GM21515 (cell line): ENCODE measurements at regions not wholly inside any gene's neighbourhood (a gene's known extent, or its start where the extent isn't known, plus 50 kb on each side); places are given as distances from the start of the nearest gene placed in this dataset.

Experiments
- ATAC-seq: cut with Tn5 transposase; IDR thresholded peaks from one replicate; pipeline ENCODE4 v1.9.1; 2021; ENCODE audit not compliant: unreplicated experiment

GRCh38 chr14:58697930-58698642 is 60.3 kb downstream of the DACT1 start:
- no peak for ATAC-seq

DNA sequence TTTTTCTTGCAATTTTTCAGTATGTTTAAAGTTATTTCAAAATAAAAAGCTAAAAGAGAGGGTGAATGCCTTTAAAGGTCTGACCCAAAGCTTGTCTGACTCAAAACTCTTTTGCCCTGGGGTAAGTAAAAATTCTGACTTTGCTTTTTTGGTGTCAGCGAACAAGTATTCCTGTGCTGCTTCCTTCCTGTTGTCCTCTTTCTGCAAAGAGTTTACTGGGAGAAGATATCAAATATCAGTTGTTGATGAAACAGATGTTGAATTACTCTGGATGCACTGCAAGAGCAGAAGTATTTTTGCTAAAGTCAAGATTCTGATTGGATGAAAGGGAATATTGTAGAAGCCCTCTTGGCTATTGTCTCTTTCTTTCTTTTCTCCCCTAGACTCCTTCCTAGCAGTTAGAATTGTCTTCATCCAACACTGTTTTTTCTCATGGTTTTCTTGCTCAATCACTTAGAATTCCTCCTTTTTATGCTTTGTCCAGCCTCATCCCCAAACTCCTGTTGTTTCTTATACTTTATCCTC is 62.0 kb downstream of the DACT1 start:
- ATAC-seq, result no peak

DNA sequence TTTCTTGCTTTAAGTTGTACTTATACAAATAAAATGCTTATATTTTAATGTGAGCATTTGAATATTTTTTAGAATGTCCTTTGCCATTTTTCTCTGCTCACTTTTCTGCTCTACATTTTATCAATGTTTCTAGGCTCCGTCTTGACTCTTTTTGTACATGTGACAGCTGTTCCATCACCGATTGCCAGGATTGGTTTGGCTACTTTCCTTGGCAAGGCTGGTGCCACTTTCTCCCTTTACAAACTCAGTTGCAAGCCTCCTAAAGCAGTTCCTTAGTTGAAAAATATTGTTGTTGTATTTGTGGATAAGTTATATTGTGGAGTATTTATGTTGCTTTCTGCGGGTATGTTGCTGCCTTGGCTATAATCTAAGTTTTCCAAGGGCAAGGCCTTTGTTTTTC is 63.4 kb downstream of the DACT1 start:
- no peak for ATAC-seq

DNA sequence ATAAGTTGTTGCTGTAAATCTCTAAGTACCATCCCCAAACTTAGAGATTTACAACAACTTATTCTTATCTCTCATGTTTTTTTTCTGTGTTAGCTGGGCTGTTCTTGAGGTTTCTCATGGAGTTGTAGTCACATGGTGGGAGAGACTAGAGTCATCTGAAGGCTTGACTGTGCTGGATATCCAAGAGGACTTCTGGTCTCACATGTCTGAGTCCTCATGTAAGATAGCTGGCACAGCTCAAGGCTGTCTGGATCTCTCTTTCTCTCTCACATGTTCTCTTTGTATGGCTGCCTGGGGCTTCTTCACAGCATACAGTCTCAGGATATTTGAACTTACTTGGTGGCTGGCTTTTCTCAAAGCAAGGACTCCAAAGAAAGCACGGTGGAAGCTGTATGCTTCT is 63.8 kb downstream of the DACT1 start:
- ATAC-seq, result no peak

DNA sequence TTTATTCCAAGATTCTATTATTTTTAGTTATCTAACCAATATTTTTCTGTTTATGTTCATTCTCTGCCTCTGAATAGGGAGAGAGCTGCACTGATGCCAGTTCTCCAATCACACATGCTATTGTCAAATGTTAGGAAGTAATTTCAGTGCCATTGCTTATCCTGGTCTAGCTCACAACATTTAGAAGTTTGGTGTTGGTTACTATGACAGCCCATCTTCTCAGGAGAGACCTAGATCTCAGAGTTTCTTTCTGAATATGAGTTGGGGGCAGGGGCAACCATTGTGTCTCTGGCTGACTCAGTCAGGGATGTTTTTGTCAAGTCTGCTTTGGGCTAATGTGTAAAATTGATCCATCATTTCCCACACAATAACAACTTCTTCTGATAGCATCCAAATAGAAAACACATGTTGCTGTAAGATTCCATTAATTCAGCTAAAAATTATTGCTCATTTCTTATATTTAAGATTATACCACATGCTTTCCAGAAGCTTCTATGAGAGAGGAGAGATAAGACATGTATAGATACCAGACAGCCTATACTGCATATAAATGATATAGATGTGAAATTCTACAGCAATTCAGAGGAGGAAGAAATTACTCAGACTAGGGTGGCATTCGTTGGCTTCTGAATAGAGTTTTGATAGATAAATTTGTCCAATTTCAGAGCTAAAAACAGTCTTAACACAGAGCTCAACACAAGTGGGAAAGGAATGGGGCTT is 64.8 kb downstream of the DACT1 start:
- no peak for ATAC-seq

- ATAC-seq, result no peak
These were observed 65.4 kb downstream of the DACT1 start for GRCh38 chr14:58703161-58703506.

DNA sequence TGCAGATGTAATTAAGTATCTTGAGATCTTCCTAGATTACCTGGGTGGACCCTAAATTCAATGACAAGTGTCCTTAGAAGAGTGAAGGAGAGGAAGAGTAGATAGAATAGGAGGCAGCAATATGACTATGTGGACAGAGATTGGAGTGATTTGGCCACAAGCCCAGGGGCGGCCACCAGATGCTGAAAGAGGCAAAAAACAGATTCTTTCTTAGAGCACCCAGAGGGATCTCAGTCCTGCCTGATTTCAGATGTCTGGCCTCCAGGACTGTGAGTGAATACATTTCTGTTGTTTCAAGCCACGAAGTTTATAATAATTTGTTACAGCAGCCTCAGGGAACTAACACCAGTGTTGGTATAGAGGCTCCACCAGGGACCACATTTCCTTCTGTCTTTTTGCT is 67.3 kb downstream of the DACT1 start:
- no peak for ATAC-seq

DNA sequence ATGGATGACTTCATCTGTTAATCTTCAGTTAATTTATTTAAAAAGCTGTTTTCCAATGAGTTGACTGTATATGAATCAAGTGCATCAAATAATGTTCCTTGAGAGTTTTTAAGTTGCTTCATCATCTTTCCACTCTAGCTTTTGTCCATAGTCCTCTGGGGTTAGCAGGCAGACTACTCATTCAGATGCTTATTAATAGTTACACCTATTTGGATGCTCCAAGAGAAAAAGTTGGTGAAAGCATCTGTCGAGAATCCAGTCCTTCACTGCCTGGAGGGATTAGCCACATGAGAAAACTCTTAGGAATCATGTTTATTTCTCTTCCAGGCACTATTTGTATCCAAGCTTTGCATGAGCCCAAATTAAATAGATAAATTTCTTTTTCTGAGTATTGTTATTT is 70.2 kb downstream of the DACT1 start:
- no peak for ATAC-seq

- no peak for ATAC-seq
These were observed 72.2 kb downstream of the DACT1 start for GRCh38 chr14:58709949-58710348.

GRCh38 chr14:58711382-58711781 is 73.6 kb downstream of the DACT1 start:
- no peak for ATAC-seq

- no peak for ATAC-seq
These were observed 74.6 kb downstream of the DACT1 start for GRCh38 chr14:58712357-58712756.

GRCh38 chr14:58713677-58714076 is 75.9 kb downstream of the DACT1 start:
- no peak for ATAC-seq

- no peak for ATAC-seq
These were observed 78.9 kb downstream of the DACT1 start for GRCh38 chr14:58716706-58717105.

DNA sequence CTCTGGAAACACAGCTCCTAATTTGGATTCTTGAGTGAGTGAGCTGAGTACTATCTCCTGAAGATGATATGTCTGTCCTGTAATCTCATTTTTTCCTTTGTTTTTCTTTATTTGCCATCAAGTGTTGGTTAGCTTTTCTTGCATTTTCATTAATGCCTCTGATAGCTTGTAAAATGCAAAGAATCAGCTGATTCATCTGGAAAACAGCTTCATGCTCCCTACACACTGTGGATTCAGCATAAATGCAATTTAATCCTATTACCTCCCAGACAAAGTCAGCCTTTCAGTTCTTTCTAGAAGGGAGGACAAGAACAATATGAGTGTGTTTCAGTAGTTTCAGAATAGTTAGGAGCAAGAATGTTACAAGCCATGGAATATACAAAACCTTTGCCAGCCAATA is 79.4 kb downstream of the DACT1 start:
- ATAC-seq, result no peak

DNA sequence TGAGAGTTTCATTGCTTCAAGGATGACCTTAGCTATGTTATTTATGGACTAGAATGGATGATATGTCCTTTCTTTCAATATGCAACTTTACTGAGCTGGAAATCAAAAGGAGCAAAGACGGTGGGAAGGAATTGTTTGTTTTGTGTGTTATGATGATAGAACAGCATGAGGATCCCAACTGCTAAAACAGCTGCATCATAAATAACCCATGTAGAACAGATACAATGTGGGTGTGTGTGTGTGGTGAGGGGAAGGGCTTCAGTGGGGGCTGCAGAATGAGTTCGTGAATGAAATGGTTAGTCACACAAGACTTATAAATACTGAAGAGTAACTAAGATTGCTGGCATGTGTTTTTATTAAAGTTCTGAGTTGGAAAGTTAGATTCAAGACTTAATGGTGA is 80.1 kb downstream of the DACT1 start:
- ATAC-seq, result no peak

GRCh38 chr14:58718226-58719205 is 80.8 kb downstream of the DACT1 start:
- no peak for ATAC-seq

DNA sequence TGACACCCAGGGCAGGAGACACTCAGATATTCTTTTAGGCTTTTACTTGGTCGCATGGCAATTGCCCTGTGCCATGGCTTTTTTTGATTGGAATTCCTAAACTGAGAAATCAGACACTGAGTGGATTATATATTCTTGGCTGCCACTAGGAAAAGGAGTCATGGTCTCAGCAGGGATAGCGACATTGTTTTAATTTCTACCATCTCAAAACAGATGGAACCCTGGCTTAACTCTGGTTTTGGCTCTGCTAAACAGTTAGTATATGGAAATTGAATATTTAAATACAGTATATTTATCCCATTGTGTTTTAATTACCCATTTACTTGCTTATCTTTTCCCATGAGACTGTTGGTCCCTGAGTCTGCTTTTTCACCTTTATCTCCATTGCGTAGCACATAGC is 84.0 kb downstream of the DACT1 start:
- ATAC-seq, result no peak

DNA sequence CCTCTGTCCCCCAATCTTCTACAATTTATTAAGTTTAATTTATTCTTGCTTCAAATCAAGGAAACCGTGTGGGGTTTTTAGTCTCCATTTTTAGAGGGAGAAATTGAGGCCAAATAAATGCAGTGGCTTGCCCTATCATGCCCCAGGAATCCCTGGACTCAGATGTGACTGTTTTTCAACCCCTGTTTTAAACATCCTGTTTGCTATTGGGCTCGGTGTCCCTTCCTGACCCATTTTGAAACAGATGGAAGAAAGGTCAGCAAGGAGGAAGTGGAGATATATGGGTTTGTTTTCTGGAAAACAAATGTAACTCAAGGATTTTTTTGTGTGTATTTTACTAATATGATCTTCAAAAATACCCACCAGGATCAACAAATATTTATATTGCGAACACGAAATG is 84.7 kb downstream of the DACT1 start:
- ATAC-seq, result no peak

GRCh38 chr14:58724206-58724605 is 86.4 kb downstream of the DACT1 start:
- no peak for ATAC-seq

- ATAC-seq, result no peak
These were observed 86.9 kb downstream of the DACT1 start for GRCh38 chr14:58724702-58725101.

- no peak for ATAC-seq
These were observed 87.5 kb downstream of the DACT1 start for GRCh38 chr14:58725226-58725625.
